Keratinocyte (primary cell): ENCODE measurements at regions not wholly inside any gene's neighbourhood (a gene's known extent, or its start where the extent isn't known, plus 50 kb on each side); places are given as distances from the start of the nearest gene placed in this dataset.

Source experiments
- EZH2 ChIP-seq: IDR thresholded peaks from one replicate; pipeline ENCODE4 v1.6.1; 2012; ENCODE audit warnings: inconsistent platforms, mild to moderate bottlenecking, low read length, moderate library complexity
- TF ChIP-seq, protein P1 (sequence below), 3 experiments: IDR thresholded peaks in 1 of 3; conservative IDR thresholded peaks in 1 of 3; optimal IDR thresholded peaks in 1 of 3; 2 replicates in 2 of 3; 3 replicates in 1 of 3; pipeline versions ENCODE3 to v1.5.1; 2011; ENCODE audit warnings: low read length in 3 of 3, mild to moderate bottlenecking in 3 of 3, moderate library complexity in 2 of 3, control low read depth in 1 of 3, inconsistent platforms in 1 of 3; ENCODE audit not compliant: insufficient read depth in 2 of 3; ENCODE audit errors: extremely low read depth in 1 of 3

DNA sequence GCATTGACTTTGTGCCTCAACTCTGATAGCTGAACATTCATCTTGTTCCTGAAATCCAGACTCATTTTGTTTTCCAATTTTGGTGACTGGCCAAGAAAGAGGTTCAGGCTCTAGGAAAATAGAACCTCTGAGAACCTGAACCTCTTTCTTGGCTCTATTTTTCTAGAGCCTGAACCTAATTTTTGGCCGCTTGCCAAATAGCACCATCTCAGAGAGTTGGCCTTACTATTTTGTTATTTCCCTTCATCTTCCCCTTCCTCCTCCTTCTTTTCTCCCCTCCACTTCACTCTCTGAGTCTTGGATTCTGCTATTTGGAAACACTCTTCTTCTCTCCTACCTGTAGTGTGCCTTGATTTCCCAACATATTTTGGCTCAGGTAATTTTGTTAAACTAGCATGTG lies 114.4 kb upstream of the CNTN1 start:
- TF ChIP-seq, protein P1, sequence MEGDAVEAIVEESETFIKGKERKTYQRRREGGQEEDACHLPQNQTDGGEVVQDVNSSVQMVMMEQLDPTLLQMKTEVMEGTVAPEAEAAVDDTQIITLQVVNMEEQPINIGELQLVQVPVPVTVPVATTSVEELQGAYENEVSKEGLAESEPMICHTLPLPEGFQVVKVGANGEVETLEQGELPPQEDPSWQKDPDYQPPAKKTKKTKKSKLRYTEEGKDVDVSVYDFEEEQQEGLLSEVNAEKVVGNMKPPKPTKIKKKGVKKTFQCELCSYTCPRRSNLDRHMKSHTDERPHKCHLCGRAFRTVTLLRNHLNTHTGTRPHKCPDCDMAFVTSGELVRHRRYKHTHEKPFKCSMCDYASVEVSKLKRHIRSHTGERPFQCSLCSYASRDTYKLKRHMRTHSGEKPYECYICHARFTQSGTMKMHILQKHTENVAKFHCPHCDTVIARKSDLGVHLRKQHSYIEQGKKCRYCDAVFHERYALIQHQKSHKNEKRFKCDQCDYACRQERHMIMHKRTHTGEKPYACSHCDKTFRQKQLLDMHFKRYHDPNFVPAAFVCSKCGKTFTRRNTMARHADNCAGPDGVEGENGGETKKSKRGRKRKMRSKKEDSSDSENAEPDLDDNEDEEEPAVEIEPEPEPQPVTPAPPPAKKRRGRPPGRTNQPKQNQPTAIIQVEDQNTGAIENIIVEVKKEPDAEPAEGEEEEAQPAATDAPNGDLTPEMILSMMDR (optimal IDR thresholded peaks at IDR 0.05 in 1 of 3, IDR thresholded peaks at IDR 0.05 in 1 of 3, conservative IDR thresholded peaks at IDR 0.05 in 1 of 3; ENCODE audit: extremely low read depth in 1 of 3, insufficient read depth in 2 of 3, low read length in 3 of 3) = no peak
- no peak for TF ChIP-seq EZH2
